B cell (primary cell): ENCODE measurements at regions not wholly inside any gene's neighbourhood (a gene's known extent, or its start where the extent isn't known, plus 50 kb on each side); places are given as distances from the start of the nearest gene placed in this dataset.

Source experiments
- CTCF ChIP-seq: fragments of 200-600 bp; IDR thresholded peaks from one replicate; pipeline ENCODE4 v1.8.0; 2022; ENCODE audit warnings: antibody characterized with exemption, mild to moderate bottlenecking
- EZH2 ChIP-seq: IDR thresholded peaks from 2 replicates; pipeline ENCODE4 v1.6.1; 2012; ENCODE audit warnings: borderline replicate concordance, low read depth, mild to moderate bottlenecking, moderate library complexity, low read length; ENCODE audit not compliant: insufficient read depth, poor library complexity, severe bottlenecking

- TF ChIP-seq CTCF (no peak), EZH2 (no peak)
Observed at GRCh38 chr16:87027056-87027616, 290.1 kb downstream of the C16orf95 start.
